ENCODE measurements at regions not wholly inside any gene's neighbourhood (a gene's known extent, or its start where the extent isn't known, plus 50 kb on each side); places are given as distances from the start of the nearest gene placed in this dataset.

- peaks cover 4% of the 10 kb centered on the region; the same call in 1 of the 2 replicates for H3K9me3 ChIP-seq (ENCODE audit: insufficient read depth, low read depth)
- no peaks in the 10 kb centered on the region for H3F3A ChIP-seq (ENCODE audit: insufficient read depth, low read depth)
- TF ChIP-seq EZH2 (IDR thresholded peaks at IDR 0.05; ENCODE audit: low read depth) = no peak
- TF ChIP-seq CTCF (conservative IDR thresholded peaks at IDR 0.05) = no peak
- CTCF ChIA-PET = no interaction called here
- no peak overlapping the region for H3K4me2 ChIP-seq
- no peak overlapping the region for H3K27ac ChIP-seq
- H2AFZ ChIP-seq = no peak overlapping the region
- no peak overlapping the region for H3K4me3 ChIP-seq
- POLR2A ChIA-PET (ENCODE audit: unreplicated experiment) = no interaction called here
- H3K36me3 ChIP-seq (ENCODE audit: low read depth) = no peaks in the 10 kb centered on the region
- H3K9me2 ChIP-seq (ENCODE audit: insufficient read depth) = no peaks in the 10 kb centered on the region
- H3K79me2 ChIP-seq (ENCODE audit: low read depth) = no peaks in the 10 kb centered on the region
- H4K20me1 ChIP-seq (ENCODE audit: insufficient read depth) = no peaks in the 10 kb centered on the region
- H3K4me1 ChIP-seq (replicated peaks; ENCODE audit: insufficient read depth) = no peaks in the 10 kb centered on the region
- intact Hi-C loops (cut with micrococcal nuclease; ENCODE audit: unreplicated experiment) = no loop called here
- no peaks in the 10 kb centered on the region for H3K27me3 ChIP-seq (ENCODE audit: insufficient read depth, low read depth)
- no peak for DNase-seq
- BruUV-seq (replicated peaks) = no TSS peak
Observed at GRCh38 chr6:40181367-40181766, 247.1 kb upstream of the MOCS1 start.

GRCh38 chr6:40180271-40180670 is 246.0 kb upstream of the MOCS1 start:
- Histone ChIP-seq H3F3A (ENCODE audit: insufficient read depth, low read depth) (no peaks in the 10 kb centered on the region), H3K4me1 (replicated peaks; ENCODE audit: insufficient read depth) (no peaks in the 10 kb centered on the region), H3K36me3 (ENCODE audit: low read depth) (no peaks in the 10 kb centered on the region), H4K20me1 (ENCODE audit: insufficient read depth) (no peaks in the 10 kb centered on the region), H3K4me3 (no peak overlapping the region), H3K27ac (no peak overlapping the region), H3K9me2 (ENCODE audit: insufficient read depth) (no peaks in the 10 kb centered on the region), H3K27me3 (ENCODE audit: insufficient read depth, low read depth) (no peaks in the 10 kb centered on the region), H3K79me2 (ENCODE audit: low read depth) (no peaks in the 10 kb centered on the region), H2AFZ (no peak overlapping the region), H3K4me2 (no peak overlapping the region), H3K9me3 (ENCODE audit: insufficient read depth, low read depth) (peaks cover 4% of the 10 kb centered on the region; the same call in 1 of the 2 replicates)
- CTCF ChIA-PET = no interaction called here
- intact Hi-C loops (cut with micrococcal nuclease; ENCODE audit: unreplicated experiment) = no loop called here
- POLR2A ChIA-PET (ENCODE audit: unreplicated experiment) = no interaction called here
- no TSS peak for BruUV-seq (replicated peaks)
- no peak for DNase-seq
- no peak for TF ChIP-seq EZH2 (IDR thresholded peaks at IDR 0.05; ENCODE audit: low read depth)

GRCh38 chr6:40179496-40179895 is 245.2 kb upstream of the MOCS1 start:
- Histone ChIP-seq H3F3A (ENCODE audit: insufficient read depth, low read depth) (no peaks in the 10 kb centered on the region), H3K27ac (no peak overlapping the region), H3K9me2 (ENCODE audit: insufficient read depth) (no peaks in the 10 kb centered on the region), H3K4me2 (no peak overlapping the region), H3K36me3 (ENCODE audit: low read depth) (no peaks in the 10 kb centered on the region), H2AFZ (no peak overlapping the region), H3K4me1 (replicated peaks; ENCODE audit: insufficient read depth) (no peaks in the 10 kb centered on the region), H3K79me2 (ENCODE audit: low read depth) (no peaks in the 10 kb centered on the region), H3K4me3 (no peak overlapping the region), H3K9me3 (ENCODE audit: insufficient read depth, low read depth) (peaks cover 4% of the 10 kb centered on the region; the same call in 1 of the 2 replicates), H3K27me3 (ENCODE audit: insufficient read depth, low read depth) (no peaks in the 10 kb centered on the region), H4K20me1 (ENCODE audit: insufficient read depth) (no peaks in the 10 kb centered on the region)
- ChIA-PET POLR2A (ENCODE audit: unreplicated experiment) (no interaction called here), CTCF (no interaction called here)
- no peak for DNase-seq
- no TSS peak for BruUV-seq (replicated peaks)
- no peak for TF ChIP-seq CTCF (conservative IDR thresholded peaks at IDR 0.05)
- no peak for TF ChIP-seq EZH2 (IDR thresholded peaks at IDR 0.05; ENCODE audit: low read depth)
- intact Hi-C loops (cut with micrococcal nuclease; ENCODE audit: unreplicated experiment) = no loop called here

- H3K4me1 ChIP-seq (replicated peaks; ENCODE audit: insufficient read depth) = no peaks in the 10 kb centered on the region
- H3K36me3 ChIP-seq (ENCODE audit: low read depth) = no peaks in the 10 kb centered on the region
- H3K27me3 ChIP-seq (ENCODE audit: insufficient read depth, low read depth) = no peaks in the 10 kb centered on the region
- ChIA-PET CTCF (no interaction called here), POLR2A (ENCODE audit: unreplicated experiment) (no interaction called here)
- no peak for DNase-seq
- no peaks in the 10 kb centered on the region for H3K9me2 ChIP-seq (ENCODE audit: insufficient read depth)
- H3K9me3 ChIP-seq (ENCODE audit: insufficient read depth, low read depth) = no peaks in the 10 kb centered on the region
- no peaks in the 10 kb centered on the region for H3F3A ChIP-seq (ENCODE audit: insufficient read depth, low read depth)
- no peak overlapping the region for H3K27ac ChIP-seq
- H3K4me2 ChIP-seq = no peak overlapping the region
- no TSS peak for BruUV-seq (replicated peaks)
- H2AFZ ChIP-seq = no peak overlapping the region
- H4K20me1 ChIP-seq (ENCODE audit: insufficient read depth) = no peaks in the 10 kb centered on the region
- H3K4me3 ChIP-seq = no peak overlapping the region
- TF ChIP-seq CTCF (conservative IDR thresholded peaks at IDR 0.05) (no peak), EZH2 (IDR thresholded peaks at IDR 0.05; ENCODE audit: low read depth) (no peak)
- intact Hi-C loops (cut with micrococcal nuclease; ENCODE audit: unreplicated experiment) = no loop called here
- no peaks in the 10 kb centered on the region for H3K79me2 ChIP-seq (ENCODE audit: low read depth)
Observed at GRCh38 chr6:40177598-40177997, 243.3 kb upstream of the MOCS1 start.
